Stimulated activated CD8-positive, alpha-beta memory T cell treated with anti-CD3 and anti-CD28 coated beads, Interleukin-15, amount 100 ng/mL, for 4 hours (primary cell): ENCODE measurements at regions not wholly inside any gene's neighbourhood (a gene's known extent, or its start where the extent isn't known, plus 50 kb on each side); places are given as distances from the start of the nearest gene placed in this dataset.
"Not testable (repeated sequence)": the region's sequence is repeated elsewhere in the genome, so short reads cannot be mapped to it uniquely, and the experiment has no call there.

Experiments
- DNase-seq, 2 donors: peaks; one replicate each; pipeline ENCODE4 v3.0.0-alpha.2; 2020; ENCODE audit warnings: low read depth in 2 of 2

DNA sequence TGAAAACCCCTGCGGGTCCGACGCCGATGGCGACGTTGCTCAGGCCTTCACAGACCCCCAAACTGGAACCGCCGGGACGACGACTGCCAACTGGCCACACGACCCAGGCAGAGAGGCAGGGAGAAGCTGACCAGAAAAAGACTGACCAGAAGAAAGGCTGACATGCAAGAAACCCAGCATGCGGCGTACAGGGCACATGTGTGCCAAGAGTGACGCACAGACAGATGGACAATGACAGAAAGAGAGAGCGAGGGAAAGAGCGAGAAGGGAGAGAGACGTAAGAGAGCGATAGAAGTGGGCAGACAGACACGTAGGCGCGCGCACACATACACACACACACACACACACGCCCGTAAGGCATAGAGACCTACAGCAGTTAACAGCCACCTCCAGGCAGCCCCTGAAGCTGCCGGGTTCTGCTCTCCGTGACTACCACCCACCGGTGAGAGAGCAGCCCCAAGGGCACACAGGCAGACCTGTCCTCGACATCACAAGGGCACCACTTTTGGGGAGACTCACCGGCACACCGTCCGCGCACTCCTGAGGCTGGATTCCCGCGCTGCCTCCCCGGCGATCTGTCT, 67.2 kb upstream of the ZNF527 start:
- no peak for DNase-seq

- DNase-seq = no peak
Measured at GRCh38 chr19:37304190-37304883, 66.6 kb upstream of the ZNF527 start.

DNA sequence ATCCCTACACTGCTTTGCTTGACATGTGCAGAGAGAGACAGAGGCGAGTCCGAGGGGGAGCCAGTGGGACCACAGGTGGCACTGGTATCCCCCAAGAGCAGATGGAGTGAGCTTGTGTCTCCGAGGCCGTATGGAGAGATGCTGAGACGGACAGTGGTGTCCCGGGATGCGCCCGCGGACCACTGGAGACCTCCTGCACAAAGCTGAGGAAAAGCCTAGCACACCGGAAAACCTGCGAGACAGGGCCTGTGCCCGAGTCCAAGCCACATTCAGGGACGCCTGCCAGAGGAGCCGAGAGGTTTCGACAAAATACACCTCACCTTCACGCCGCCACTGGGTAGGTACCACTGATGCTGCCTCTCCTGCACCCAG, 66.0 kb upstream of the ZNF527 start:
- no peak for DNase-seq

GRCh38 chr19:37306383-37306963, 64.4 kb upstream of the ZNF527 start:
- no peak for DNase-seq

DNA sequence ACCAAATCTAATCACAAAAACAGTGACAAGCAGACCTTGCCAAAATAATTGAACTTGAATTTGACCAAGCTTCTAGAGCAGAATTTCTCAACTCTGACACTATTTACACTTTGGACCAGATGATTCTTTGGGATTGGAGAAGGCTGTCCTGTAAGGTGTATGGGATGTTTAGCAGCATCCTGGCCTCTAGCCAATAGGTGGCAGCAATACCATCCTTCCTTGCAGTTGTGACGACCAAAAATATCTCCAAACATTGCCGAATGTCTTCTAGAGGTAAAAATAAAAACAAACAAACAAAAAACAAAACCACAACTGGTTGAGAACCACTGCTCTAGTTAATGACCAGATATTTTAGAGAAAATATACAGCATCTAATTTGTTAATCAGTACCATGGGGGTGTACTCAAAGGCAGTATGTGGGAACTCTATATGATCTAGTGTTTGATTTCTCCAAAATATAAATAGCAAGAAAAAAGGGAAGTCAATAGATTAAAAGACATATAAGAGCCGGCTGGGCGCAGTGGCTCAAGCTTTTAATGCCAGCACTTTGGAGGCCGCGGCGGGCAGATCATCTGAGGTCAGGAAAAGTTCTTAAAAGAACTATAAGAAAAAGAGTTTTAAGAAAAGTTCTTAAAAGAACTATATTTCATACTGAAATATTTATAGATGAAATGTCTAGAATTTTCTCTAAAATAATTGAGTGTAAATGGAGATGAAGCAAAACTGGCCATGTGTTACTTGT, 60.9 kb upstream of the ZNF527 start:
- no peak for DNase-seq

GRCh38 chr19:37312531-37313334, 58.2 kb upstream of the ZNF527 start:
- DNase-seq = peak; percentile 24 to 38

- DNase-seq = no peak
Measured at GRCh38 chr19:37313335-37313627, 57.6 kb upstream of the ZNF527 start.

- peak; percentile 82 to 88 for DNase-seq
Measured at GRCh38 chr19:37317403-37318209, 53.3 kb upstream of the ZNF527 start.

- not testable (repeated sequence) for DNase-seq
Measured at GRCh38 chr19:37320988-37321387, 49.9 kb upstream of the ZNF527 start.
